A549 (cell line): ENCODE measurements at regions not wholly inside any gene's neighbourhood (a gene's known extent, or its start where the extent isn't known, plus 50 kb on each side); places are given as distances from the start of the nearest gene placed in this dataset.

Experiments used
- ATAC-seq, 2 experiments: fragments of 200-7000 bp in 1 of 2; fragments of >200 bp in 1 of 2; cut with Nextera tagmentation in 1 of 2; cut with Tn5 transposase in 1 of 2; 3 replicates each; pipeline versions ENCODE4 v1.8.0 to v1.9.1; 2018 to 2020; ENCODE audit warnings: mild to moderate bottlenecking in 1 of 2, moderate library complexity in 1 of 2
- CTCF ChIA-PET: fragments of 300-600 bp; sonication (Branson Sonifier 250); formaldehyde crosslinking; extraction: SDS; loops from one replicate; lab custom pipeline; 2021; ENCODE audit warnings: antibody characterized with exemption, inconsistent platforms; lab: Yijun Ruan, JAX
- POLR2A ChIA-PET: fragments of 350-600 bp; formaldehyde crosslinking; extraction: SDS; loops from one replicate; lab custom pipeline; 2021; ENCODE audit warnings: antibody characterized with exemption, inconsistent platforms; lab: Yijun Ruan, JAX
- DNase-seq, 2 experiments: peaks; one replicate each; pipeline versions ENCODE4 v3.0.0 to v3.0.0-alpha.2; 2011 to 2016; ENCODE audit warnings: low read depth in 1 of 2, low spot score in 1 of 2
- FAIRE-seq: peaks from 2 replicates; lab custom pipeline; 2011; peaks lifted over from hg19 to GRCh38; lab: Jason Lieb, UNC
- H3K27ac ChIP-seq, 2 experiments: fragments of >200 bp; sonication (Bioruptor Twin); formaldehyde crosslinking; 3 replicates each; pipeline ENCODE4 v1.5.1; 2016 to 2017
- H3K4me1 ChIP-seq: fragments of >200 bp; sonication (Bioruptor Twin); formaldehyde crosslinking; 3 replicates; pipeline ENCODE4 v1.6.1; 2016
- H3K4me2 ChIP-seq: fragments of >200 bp; sonication (Bioruptor Twin); formaldehyde crosslinking; 3 replicates; pipeline ENCODE4 v1.6.1; 2016
- H3K4me3 ChIP-seq: fragments of >200 bp; sonication (Bioruptor Twin); formaldehyde crosslinking; 3 replicates; pipeline ENCODE4 v1.5.1; 2016
- H3K9me3 ChIP-seq: fragments of >200 bp; sonication (Bioruptor Twin); formaldehyde crosslinking; 3 replicates; pipeline ENCODE4 v1.6.1; 2016
- CBX2 ChIP-seq: fragments of 200-600 bp; sonication (generic); IDR thresholded peaks from 2 replicates; pipeline ENCODE4 v1.6.1; 2016; ENCODE audit warnings: low read depth, mild to moderate bottlenecking, borderline replicate concordance
- EHF ChIP-seq: fragments of 250-450 bp; sonication (Bioruptor Pico); IDR thresholded peaks from 2 replicates; pipeline ENCODE4 v1.5.0; 2020; ENCODE audit warnings: mild to moderate bottlenecking
- EP300 ChIP-seq, 2 experiments: fragments of >200 bp; sonication (Bioruptor Twin); formaldehyde crosslinking; IDR thresholded peaks; 2 replicates in 1 of 2; 3 replicates in 1 of 2; pipeline ENCODE4 v1.6.1; 2016 to 2017
- ESRRA ChIP-seq: fragments of 150-350 bp; IDR thresholded peaks from 2 replicates; pipeline ENCODE4 v1.6.1; 2014; ENCODE audit warnings: mild to moderate bottlenecking, low read length, borderline replicate concordance
- FOSL2 ChIP-seq, 2 experiments: fragments of 450-650 bp in 1 of 2; fragments of >200 bp in 1 of 2; sonication (Bioruptor Twin) in 1 of 2; formaldehyde crosslinking; IDR thresholded peaks; 2 replicates each; pipeline versions ENCODE4 v1.5.0 to v1.6.1; 2016 to 2020; ENCODE audit warnings: mild to moderate bottlenecking in 1 of 2, moderate library complexity in 1 of 2
- HOXB13 ChIP-seq: fragments of 250-450 bp; sonication (Bioruptor Pico); IDR thresholded peaks from 2 replicates; pipeline ENCODE4 v1.5.0; 2020; ENCODE audit warnings: low read depth, mild to moderate bottlenecking, moderate library complexity
- KDM5A ChIP-seq: fragments of 200-600 bp; sonication (generic); IDR thresholded peaks from 2 replicates; pipeline ENCODE4 v1.6.1; 2016; ENCODE audit warnings: antibody characterized with exemption, mild to moderate bottlenecking
- MYC ChIP-seq: IDR thresholded peaks from 2 replicates; pipeline ENCODE4 v1.6.1; 2012; ENCODE audit warnings: mild to moderate bottlenecking, inconsistent platforms, low read length, improper control_type of control experiment, borderline replicate concordance
- RCOR1 ChIP-seq: fragments of 150-350 bp; IDR thresholded peaks from 2 replicates; pipeline ENCODE4 v1.6.1; 2014; ENCODE audit warnings: antibody characterized with exemption, low read length, low read depth
- SMC3 ChIP-seq: fragments of >200 bp; sonication (Bioruptor Twin); formaldehyde crosslinking; IDR thresholded peaks from 3 replicates; pipeline ENCODE4 v1.6.1; 2018; ENCODE audit warnings: inconsistent platforms
- TP53 ChIP-seq: fragments of 250-450 bp; sonication (Bioruptor Pico); IDR thresholded peaks from 2 replicates; pipeline ENCODE4 v1.5.0; 2021; ENCODE audit warnings: mild to moderate bottlenecking, moderate library complexity
- ZFP36 ChIP-seq: fragments of 450-650 bp; IDR thresholded peaks from 2 replicates; pipeline ENCODE4 v1.6.1; 2014; ENCODE audit warnings: borderline replicate concordance; ENCODE audit not compliant: partially characterized antibody
- WGBS: methylation state at CpG from one replicate; pipeline ENCODE4 v1.1.6; 2017; ENCODE audit errors: missing lambda C conversion rate; 5-methylcytosine and 5-hydroxymethylcytosine counted together
- TF ChIP-seq, protein P1 (sequence below): fragments of 200-600 bp; sonication (generic); IDR thresholded peaks from 2 replicates; pipeline ENCODE4 v1.6.1; 2016; ENCODE audit warnings: antibody characterized with exemption, mild to moderate bottlenecking, moderate library complexity
- TF ChIP-seq, protein P2 (sequence below): IDR thresholded peaks from 2 replicates; pipeline ENCODE4 v1.6.1; 2012; ENCODE audit warnings: low read depth, borderline replicate concordance
- TF ChIP-seq, protein P3 (sequence below): fragments of >200 bp; sonication (Bioruptor Twin); formaldehyde crosslinking; IDR thresholded peaks from 3 replicates; pipeline ENCODE4 v1.5.1; 2016
- TF ChIP-seq, protein P4 (sequence below): fragments of 250-450 bp; sonication (Bioruptor Pico); IDR thresholded peaks from 2 replicates; pipeline ENCODE4 v1.5.0; 2021; ENCODE audit warnings: mild to moderate bottlenecking, moderate library complexity, borderline replicate concordance

DNA sequence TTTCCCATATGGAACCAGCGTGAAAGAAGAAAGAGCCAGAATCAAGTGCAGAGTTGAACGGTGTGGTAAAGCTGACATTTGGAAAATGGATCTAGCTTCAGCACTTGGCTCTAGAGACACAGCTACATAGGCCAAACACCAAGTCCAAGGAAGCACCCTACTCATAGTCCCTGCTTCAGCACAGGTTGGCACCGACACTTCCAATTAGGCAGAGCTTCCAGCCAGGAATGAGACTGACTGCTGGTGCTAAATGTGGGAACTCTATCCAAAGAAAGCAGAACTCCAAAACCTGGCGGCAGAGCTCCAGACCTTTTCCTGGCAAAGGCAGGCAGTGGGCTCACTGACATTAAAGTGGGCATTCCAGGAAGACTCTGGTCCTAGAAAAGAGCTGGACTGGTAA is 125.4 kb upstream of the CTNNA2 start:
- CTCF ChIA-PET: interaction anchor here (0.8 kb wide), 1 partner anchor 23 kb away, joined by 3 read pairs; no protein-coding TSS in a partner anchor

DNA sequence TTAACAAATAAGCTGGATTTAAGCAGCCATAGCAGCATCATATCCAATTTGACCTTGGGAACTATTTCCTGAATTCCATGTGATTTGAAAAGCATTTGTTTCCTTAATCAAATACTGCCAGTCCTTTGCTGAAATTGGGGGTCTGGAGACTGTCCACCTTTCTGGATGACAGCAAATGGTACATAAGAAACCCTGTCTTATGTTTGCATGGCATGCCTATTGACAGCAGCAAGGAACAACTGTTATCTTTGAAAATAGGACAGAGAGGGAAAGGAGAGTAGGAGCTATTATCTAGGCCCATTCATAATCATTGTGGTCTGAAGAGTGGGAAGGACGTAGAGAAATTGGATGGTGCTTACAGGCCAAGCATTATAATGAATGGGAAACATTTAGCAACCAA is 129.2 kb upstream of the CTNNA2 start:
- DNase-seq: no peak
- TF ChIP-seq TP53 (CRISPR knock-in tag): no peak
- TF ChIP-seq, protein P1, sequence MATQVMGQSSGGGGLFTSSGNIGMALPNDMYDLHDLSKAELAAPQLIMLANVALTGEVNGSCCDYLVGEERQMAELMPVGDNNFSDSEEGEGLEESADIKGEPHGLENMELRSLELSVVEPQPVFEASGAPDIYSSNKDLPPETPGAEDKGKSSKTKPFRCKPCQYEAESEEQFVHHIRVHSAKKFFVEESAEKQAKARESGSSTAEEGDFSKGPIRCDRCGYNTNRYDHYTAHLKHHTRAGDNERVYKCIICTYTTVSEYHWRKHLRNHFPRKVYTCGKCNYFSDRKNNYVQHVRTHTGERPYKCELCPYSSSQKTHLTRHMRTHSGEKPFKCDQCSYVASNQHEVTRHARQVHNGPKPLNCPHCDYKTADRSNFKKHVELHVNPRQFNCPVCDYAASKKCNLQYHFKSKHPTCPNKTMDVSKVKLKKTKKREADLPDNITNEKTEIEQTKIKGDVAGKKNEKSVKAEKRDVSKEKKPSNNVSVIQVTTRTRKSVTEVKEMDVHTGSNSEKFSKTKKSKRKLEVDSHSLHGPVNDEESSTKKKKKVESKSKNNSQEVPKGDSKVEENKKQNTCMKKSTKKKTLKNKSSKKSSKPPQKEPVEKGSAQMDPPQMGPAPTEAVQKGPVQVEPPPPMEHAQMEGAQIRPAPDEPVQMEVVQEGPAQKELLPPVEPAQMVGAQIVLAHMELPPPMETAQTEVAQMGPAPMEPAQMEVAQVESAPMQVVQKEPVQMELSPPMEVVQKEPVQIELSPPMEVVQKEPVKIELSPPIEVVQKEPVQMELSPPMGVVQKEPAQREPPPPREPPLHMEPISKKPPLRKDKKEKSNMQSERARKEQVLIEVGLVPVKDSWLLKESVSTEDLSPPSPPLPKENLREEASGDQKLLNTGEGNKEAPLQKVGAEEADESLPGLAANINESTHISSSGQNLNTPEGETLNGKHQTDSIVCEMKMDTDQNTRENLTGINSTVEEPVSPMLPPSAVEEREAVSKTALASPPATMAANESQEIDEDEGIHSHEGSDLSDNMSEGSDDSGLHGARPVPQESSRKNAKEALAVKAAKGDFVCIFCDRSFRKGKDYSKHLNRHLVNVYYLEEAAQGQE: no peak
- TF ChIP-seq EHF (CRISPR knock-in tag): no peak
- no peak for TF ChIP-seq ESRRA
- no peak for TF ChIP-seq HOXB13 (CRISPR knock-in tag)
- TF ChIP-seq SMC3: no peak
- TF ChIP-seq, protein P2, sequence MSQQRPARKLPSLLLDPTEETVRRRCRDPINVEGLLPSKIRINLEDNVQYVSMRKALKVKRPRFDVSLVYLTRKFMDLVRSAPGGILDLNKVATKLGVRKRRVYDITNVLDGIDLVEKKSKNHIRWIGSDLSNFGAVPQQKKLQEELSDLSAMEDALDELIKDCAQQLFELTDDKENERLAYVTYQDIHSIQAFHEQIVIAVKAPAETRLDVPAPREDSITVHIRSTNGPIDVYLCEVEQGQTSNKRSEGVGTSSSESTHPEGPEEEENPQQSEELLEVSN: no peak
- TF ChIP-seq KDM5A: no peak
- TF ChIP-seq EP300 (IDR thresholded peaks at IDR 0.05): no peak
- no peak for TF ChIP-seq RCOR1
- TF ChIP-seq ZFP36: no peak
- TF ChIP-seq, protein P3, sequence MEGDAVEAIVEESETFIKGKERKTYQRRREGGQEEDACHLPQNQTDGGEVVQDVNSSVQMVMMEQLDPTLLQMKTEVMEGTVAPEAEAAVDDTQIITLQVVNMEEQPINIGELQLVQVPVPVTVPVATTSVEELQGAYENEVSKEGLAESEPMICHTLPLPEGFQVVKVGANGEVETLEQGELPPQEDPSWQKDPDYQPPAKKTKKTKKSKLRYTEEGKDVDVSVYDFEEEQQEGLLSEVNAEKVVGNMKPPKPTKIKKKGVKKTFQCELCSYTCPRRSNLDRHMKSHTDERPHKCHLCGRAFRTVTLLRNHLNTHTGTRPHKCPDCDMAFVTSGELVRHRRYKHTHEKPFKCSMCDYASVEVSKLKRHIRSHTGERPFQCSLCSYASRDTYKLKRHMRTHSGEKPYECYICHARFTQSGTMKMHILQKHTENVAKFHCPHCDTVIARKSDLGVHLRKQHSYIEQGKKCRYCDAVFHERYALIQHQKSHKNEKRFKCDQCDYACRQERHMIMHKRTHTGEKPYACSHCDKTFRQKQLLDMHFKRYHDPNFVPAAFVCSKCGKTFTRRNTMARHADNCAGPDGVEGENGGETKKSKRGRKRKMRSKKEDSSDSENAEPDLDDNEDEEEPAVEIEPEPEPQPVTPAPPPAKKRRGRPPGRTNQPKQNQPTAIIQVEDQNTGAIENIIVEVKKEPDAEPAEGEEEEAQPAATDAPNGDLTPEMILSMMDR: no peak
- TF ChIP-seq FOSL2 (IDR thresholded peaks at IDR 0.05): no peak
- TF ChIP-seq FOSL2 (CRISPR knock-in tag; IDR thresholded peaks at IDR 0.05): no peak
- TF ChIP-seq CBX2: no peak
- TF ChIP-seq, all 56 proteins: peak for 0
- no peak for FAIRE-seq
- WGBS: 3% methylated on average over 1 of the region's 1 CpG
- Histone ChIP-seq H3K9me3 (peaks cover 2% of the 10 kb centered on the region; the same call in 1 of the 3 replicates), H3K27ac (no peak overlapping the region), H3K4me2 (no peak overlapping the region), H3K4me1 (no peaks in the 10 kb centered on the region), H3K4me3 (no peak overlapping the region)
- POLR2A ChIA-PET: no interaction called here
- CTCF ChIA-PET: interaction anchor here (0.6 kb wide), 1 partner anchor 75 kb away, joined by 3 read pairs; no protein-coding TSS in a partner anchor
- ATAC-seq: no peak

More for the DNA sequence above, 125.4 kb upstream of the CTNNA2 start:
- H3K4me3 ChIP-seq: no peak overlapping the region
- H3K27ac ChIP-seq: no peak overlapping the region
- FAIRE-seq: no peak
- no peaks in the 10 kb centered on the region for H3K4me1 ChIP-seq
- WGBS: 32% methylated on average over 4 of the region's 4 CpGs
- DNase-seq: no peak
- POLR2A ChIA-PET: no interaction called here
- no peak for TF ChIP-seq MYC
- TF ChIP-seq, protein P4, sequence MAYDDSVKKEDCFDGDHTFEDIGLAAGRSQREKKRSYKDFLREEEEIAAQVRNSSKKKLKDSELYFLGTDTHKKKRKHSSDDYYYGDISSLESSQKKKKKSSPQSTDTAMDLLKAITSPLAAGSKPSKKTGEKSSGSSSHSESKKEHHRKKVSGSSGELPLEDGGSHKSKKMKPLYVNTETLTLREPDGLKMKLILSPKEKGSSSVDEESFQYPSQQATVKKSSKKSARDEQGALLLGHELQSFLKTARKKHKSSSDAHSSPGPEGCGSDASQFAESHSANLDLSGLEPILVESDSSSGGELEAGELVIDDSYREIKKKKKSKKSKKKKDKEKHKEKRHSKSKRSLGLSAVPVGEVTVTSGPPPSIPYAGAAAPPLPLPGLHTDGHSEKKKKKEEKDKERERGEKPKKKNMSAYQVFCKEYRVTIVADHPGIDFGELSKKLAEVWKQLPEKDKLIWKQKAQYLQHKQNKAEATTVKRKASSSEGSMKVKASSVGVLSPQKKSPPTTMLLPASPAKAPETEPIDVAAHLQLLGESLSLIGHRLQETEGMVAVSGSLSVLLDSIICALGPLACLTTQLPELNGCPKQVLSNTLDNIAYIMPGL (CRISPR knock-in tag): no peak
- no peaks in the 10 kb centered on the region for H3K9me3 ChIP-seq
- no peak overlapping the region for H3K4me2 ChIP-seq
- no peak for ATAC-seq
